ENCODE measurements at regions not wholly inside any gene's neighbourhood (a gene's known extent, or its start where the extent isn't known, plus 50 kb on each side); places are given as distances from the start of the nearest gene placed in this dataset.

- ChIA-PET CTCF (no interaction called here), POLR2A (no interaction called here)
- Histone ChIP-seq H3K9me3 (no peaks in the 10 kb centered on the region), H3K4me1 (ENCODE audit: control insufficient read depth in 1 of 2, extremely low read depth in 1 of 2, insufficient read depth in 2 of 2, low read length in 2 of 2) (no peaks in the 10 kb centered on the region), H3K27ac (ENCODE audit: low read length) (no peak overlapping the region), H3K4me3 (ENCODE audit: control insufficient read depth in 1 of 2, extremely low read depth in 1 of 2, low read length in 1 of 2) (no peak overlapping the region), H3K27me3 (replicated peaks in 1 of 2; ENCODE audit: control insufficient read depth in 2 of 2, extremely low read depth in 1 of 2, insufficient read depth in 2 of 2, low read length in 1 of 2) (no peaks in the 10 kb centered on the region), H3K36me3 (ENCODE audit: control insufficient read depth in 2 of 2, extremely low read depth in 1 of 2, insufficient read depth in 1 of 2, low read length in 1 of 2) (no peaks in the 10 kb centered on the region)
- no peaks in the 10 kb centered on the region for H3K36me3 Mint-ChIP-seq
- H3K27ac Mint-ChIP-seq = no peak overlapping the region
- no peak for ATAC-seq (replicated peaks in 1 of 4)
- WGBS (ENCODE audit: insufficient coverage) = no CpG with 5 or more reads among the region's 1 CpG
- no peaks in the 10 kb centered on the region for H3K27me3 Mint-ChIP-seq
- H3K4me1 Mint-ChIP-seq = no peaks in the 10 kb centered on the region
- no peak for DNase-seq
- peaks cover 4 to 23% (median 6%) of the 10 kb centered on the region in 3 donors for H3K9me3 Mint-ChIP-seq
- H3K4me3 Mint-ChIP-seq = no peak overlapping the region
These were observed 648.4 kb downstream of the ZBBX start for GRCh38 chr3:166731701-166732100.

GRCh38 chr3:166721466-166721865 lies 658.6 kb downstream of the ZBBX start:
- no peaks in the 10 kb centered on the region for H3K4me1 ChIP-seq (ENCODE audit: control insufficient read depth in 1 of 2, extremely low read depth in 1 of 2, insufficient read depth in 2 of 2, low read length in 2 of 2)
- H3K4me3 ChIP-seq (ENCODE audit: control insufficient read depth in 1 of 2, extremely low read depth in 1 of 2, low read length in 1 of 2) = no peak overlapping the region
- no peak overlapping the region for H3K27ac Mint-ChIP-seq
- H3K36me3 ChIP-seq (ENCODE audit: control insufficient read depth in 2 of 2, extremely low read depth in 1 of 2, insufficient read depth in 1 of 2, low read length in 1 of 2) = no peaks in the 10 kb centered on the region
- H3K27me3 ChIP-seq (replicated peaks in 1 of 2; ENCODE audit: control insufficient read depth in 2 of 2, extremely low read depth in 1 of 2, insufficient read depth in 2 of 2, low read length in 1 of 2) = no peaks in the 10 kb centered on the region
- no peaks in the 10 kb centered on the region for H3K9me3 ChIP-seq
- POLR2A ChIA-PET = no interaction called here
- no peaks in the 10 kb centered on the region for H3K4me1 Mint-ChIP-seq
- CTCF ChIA-PET = no interaction called here
- no peak for ATAC-seq (replicated peaks in 1 of 4)
- H3K9me3 Mint-ChIP-seq = peaks cover 9 to 36% (median 19%) of the 10 kb centered on the region in 3 donors
- DNase-seq = no peak
- no peak overlapping the region for H3K4me3 Mint-ChIP-seq
- no peaks in the 10 kb centered on the region for H3K36me3 Mint-ChIP-seq
- no peak overlapping the region for H3K27ac ChIP-seq (ENCODE audit: low read length)
- H3K27me3 Mint-ChIP-seq = no peaks in the 10 kb centered on the region

- Histone ChIP-seq H3K4me3 (ENCODE audit: control insufficient read depth in 1 of 2, extremely low read depth in 1 of 2, low read length in 1 of 2) (no peak overlapping the region), H3K27me3 (replicated peaks in 1 of 2; ENCODE audit: control insufficient read depth in 2 of 2, extremely low read depth in 1 of 2, insufficient read depth in 2 of 2, low read length in 1 of 2) (no peaks in the 10 kb centered on the region), H3K27ac (ENCODE audit: low read length) (no peak overlapping the region), H3K9me3 (no peaks in the 10 kb centered on the region), H3K4me1 (ENCODE audit: control insufficient read depth in 1 of 2, extremely low read depth in 1 of 2, insufficient read depth in 2 of 2, low read length in 2 of 2) (no peaks in the 10 kb centered on the region), H3K36me3 (ENCODE audit: control insufficient read depth in 2 of 2, extremely low read depth in 1 of 2, insufficient read depth in 1 of 2, low read length in 1 of 2) (no peaks in the 10 kb centered on the region)
- POLR2A ChIA-PET = no interaction called here
- CTCF ChIA-PET = no interaction called here
- peaks cover 11 to 20% (median 16%) of the 10 kb centered on the region in 3 donors for H3K9me3 Mint-ChIP-seq
- ATAC-seq (replicated peaks in 1 of 4) (no peak), DNase-seq (no peak)
- H3K4me3 Mint-ChIP-seq = no peak overlapping the region
- no peaks in the 10 kb centered on the region for H3K4me1 Mint-ChIP-seq
- H3K36me3 Mint-ChIP-seq = no peaks in the 10 kb centered on the region
- no peaks in the 10 kb centered on the region for H3K27me3 Mint-ChIP-seq
- no peak overlapping the region for H3K27ac Mint-ChIP-seq
- no CpG with 5 or more reads among the region's 4 CpGs for WGBS (ENCODE audit: insufficient coverage)
These were observed 665.9 kb downstream of the ZBBX start for GRCh38 chr3:166714206-166714605.

- Histone ChIP-seq H3K36me3 (ENCODE audit: control insufficient read depth in 2 of 2, extremely low read depth in 1 of 2, insufficient read depth in 1 of 2, low read length in 1 of 2) (no peaks in the 10 kb centered on the region), H3K4me3 (ENCODE audit: control insufficient read depth in 1 of 2, extremely low read depth in 1 of 2, low read length in 1 of 2) (no peak overlapping the region), H3K9me3 (no peaks in the 10 kb centered on the region), H3K27me3 (replicated peaks in 1 of 2; ENCODE audit: control insufficient read depth in 2 of 2, extremely low read depth in 1 of 2, insufficient read depth in 2 of 2, low read length in 1 of 2) (no peaks in the 10 kb centered on the region), H3K27ac (ENCODE audit: low read length) (no peak overlapping the region), H3K4me1 (ENCODE audit: control insufficient read depth in 1 of 2, extremely low read depth in 1 of 2, insufficient read depth in 2 of 2, low read length in 2 of 2) (no peaks in the 10 kb centered on the region)
- no peak overlapping the region for H3K27ac Mint-ChIP-seq
- no peaks in the 10 kb centered on the region for H3K27me3 Mint-ChIP-seq
- no peaks in the 10 kb centered on the region for H3K36me3 Mint-ChIP-seq
- peaks cover 11 to 19% (median 16%) of the 10 kb centered on the region in 3 donors for H3K9me3 Mint-ChIP-seq
- no peaks in the 10 kb centered on the region for H3K4me1 Mint-ChIP-seq
- WGBS (ENCODE audit: insufficient coverage) = no CpG with 5 or more reads among the region's 2 CpGs
- DNase-seq (no peak), ATAC-seq (replicated peaks in 1 of 4) (no peak)
- H3K4me3 Mint-ChIP-seq = no peak overlapping the region
- ChIA-PET POLR2A (no interaction called here), CTCF (no interaction called here)
These were observed 666.3 kb downstream of the ZBBX start for GRCh38 chr3:166713787-166714186.

- H3K9me3 Mint-ChIP-seq = peaks cover 0 to 7% (median 5%) of the 10 kb centered on the region in 3 donors
- H3K36me3 ChIP-seq (ENCODE audit: control insufficient read depth in 2 of 2, extremely low read depth in 1 of 2, insufficient read depth in 1 of 2, low read length in 1 of 2) = no peaks in the 10 kb centered on the region
- no CpG with 5 or more reads among the region's 2 CpGs for WGBS (ENCODE audit: insufficient coverage)
- H3K9me3 ChIP-seq = peaks cover 3% of the 10 kb centered on the region
- ChIA-PET POLR2A (no interaction called here), CTCF (no interaction called here)
- no peaks in the 10 kb centered on the region for H3K4me1 ChIP-seq (ENCODE audit: control insufficient read depth in 1 of 2, extremely low read depth in 1 of 2, insufficient read depth in 2 of 2, low read length in 2 of 2)
- no peaks in the 10 kb centered on the region for H3K4me1 Mint-ChIP-seq
- H3K27me3 Mint-ChIP-seq = no peaks in the 10 kb centered on the region
- no peak overlapping the region for H3K4me3 ChIP-seq (ENCODE audit: control insufficient read depth in 1 of 2, extremely low read depth in 1 of 2, low read length in 1 of 2)
- no peak for ATAC-seq (replicated peaks in 1 of 4)
- H3K36me3 Mint-ChIP-seq = no peaks in the 10 kb centered on the region
- H3K27ac Mint-ChIP-seq = no peak overlapping the region
- no peak overlapping the region for H3K27ac ChIP-seq (ENCODE audit: low read length)
- H3K27me3 ChIP-seq (replicated peaks in 1 of 2; ENCODE audit: control insufficient read depth in 2 of 2, extremely low read depth in 1 of 2, insufficient read depth in 2 of 2, low read length in 1 of 2) = no peaks in the 10 kb centered on the region
- no peak overlapping the region for H3K4me3 Mint-ChIP-seq
- no peak for DNase-seq
These were observed 674.0 kb downstream of the ZBBX start for GRCh38 chr3:166706094-166706493.

- no peak overlapping the region for H3K27ac ChIP-seq (ENCODE audit: low read length)
- DNase-seq (no peak), ATAC-seq (replicated peaks in 1 of 4) (no peak)
- H3K9me3 ChIP-seq = no peaks in the 10 kb centered on the region
- no peaks in the 10 kb centered on the region for H3K36me3 Mint-ChIP-seq
- no peaks in the 10 kb centered on the region for H3K27me3 Mint-ChIP-seq
- H3K4me3 Mint-ChIP-seq = no peak overlapping the region
- H3K27ac Mint-ChIP-seq = no peak overlapping the region
- POLR2A ChIA-PET = no interaction called here
- H3K4me1 Mint-ChIP-seq = no peaks in the 10 kb centered on the region
- no peaks in the 10 kb centered on the region for H3K4me1 ChIP-seq (ENCODE audit: control insufficient read depth in 1 of 2, extremely low read depth in 1 of 2, insufficient read depth in 2 of 2, low read length in 2 of 2)
- no peaks in the 10 kb centered on the region for H3K27me3 ChIP-seq (replicated peaks in 1 of 2; ENCODE audit: control insufficient read depth in 2 of 2, extremely low read depth in 1 of 2, insufficient read depth in 2 of 2, low read length in 1 of 2)
- WGBS (ENCODE audit: insufficient coverage) = no CpG with 5 or more reads among the region's 1 CpG
- CTCF ChIA-PET = no interaction called here
- no peak overlapping the region for H3K4me3 ChIP-seq (ENCODE audit: control insufficient read depth in 1 of 2, extremely low read depth in 1 of 2, low read length in 1 of 2)
- peaks cover 0 to 15% (median 11%) of the 10 kb centered on the region in 3 donors for H3K9me3 Mint-ChIP-seq
- no peaks in the 10 kb centered on the region for H3K36me3 ChIP-seq (ENCODE audit: control insufficient read depth in 2 of 2, extremely low read depth in 1 of 2, insufficient read depth in 1 of 2, low read length in 1 of 2)
These were observed 682.6 kb downstream of the ZBBX start for GRCh38 chr3:166697495-166697894.

- Histone ChIP-seq H3K4me3 (ENCODE audit: control insufficient read depth in 1 of 2, extremely low read depth in 1 of 2, low read length in 1 of 2) (no peak overlapping the region), H3K27ac (ENCODE audit: low read length) (no peak overlapping the region), H3K36me3 (ENCODE audit: control insufficient read depth in 2 of 2, extremely low read depth in 1 of 2, insufficient read depth in 1 of 2, low read length in 1 of 2) (no peaks in the 10 kb centered on the region), H3K27me3 (replicated peaks in 1 of 2; ENCODE audit: control insufficient read depth in 2 of 2, extremely low read depth in 1 of 2, insufficient read depth in 2 of 2, low read length in 1 of 2) (no peaks in the 10 kb centered on the region), H3K4me1 (ENCODE audit: control insufficient read depth in 1 of 2, extremely low read depth in 1 of 2, insufficient read depth in 2 of 2, low read length in 2 of 2) (no peaks in the 10 kb centered on the region), H3K9me3 (no peaks in the 10 kb centered on the region)
- H3K9me3 Mint-ChIP-seq = peaks cover 0 to 16% (median 11%) of the 10 kb centered on the region in 3 donors
- no peak overlapping the region for H3K4me3 Mint-ChIP-seq
- H3K27me3 Mint-ChIP-seq = no peaks in the 10 kb centered on the region
- no CpG with 5 or more reads among the region's 2 CpGs for WGBS (ENCODE audit: insufficient coverage)
- ChIA-PET CTCF (interaction anchor here in 1 of 2 donors (0.7 kb wide), 2 partner anchors 39 to 1344 kb away, joined by 3 read pairs; no protein-coding TSS in a partner anchor), POLR2A (no interaction called here)
- DNase-seq (no peak), ATAC-seq (replicated peaks in 1 of 4) (no peak)
- no peaks in the 10 kb centered on the region for H3K4me1 Mint-ChIP-seq
- no peaks in the 10 kb centered on the region for H3K36me3 Mint-ChIP-seq
- H3K27ac Mint-ChIP-seq = no peak overlapping the region
These were observed 684.0 kb downstream of the ZBBX start for GRCh38 chr3:166696103-166696502.
